ENCODE measurements at regions not wholly inside any gene's neighbourhood (a gene's known extent, or its start where the extent isn't known, plus 50 kb on each side); places are given as distances from the start of the nearest gene placed in this dataset.
A peak's percentile ranks its signal among the peaks of the same experiment; 100 is the strongest.

DNA sequence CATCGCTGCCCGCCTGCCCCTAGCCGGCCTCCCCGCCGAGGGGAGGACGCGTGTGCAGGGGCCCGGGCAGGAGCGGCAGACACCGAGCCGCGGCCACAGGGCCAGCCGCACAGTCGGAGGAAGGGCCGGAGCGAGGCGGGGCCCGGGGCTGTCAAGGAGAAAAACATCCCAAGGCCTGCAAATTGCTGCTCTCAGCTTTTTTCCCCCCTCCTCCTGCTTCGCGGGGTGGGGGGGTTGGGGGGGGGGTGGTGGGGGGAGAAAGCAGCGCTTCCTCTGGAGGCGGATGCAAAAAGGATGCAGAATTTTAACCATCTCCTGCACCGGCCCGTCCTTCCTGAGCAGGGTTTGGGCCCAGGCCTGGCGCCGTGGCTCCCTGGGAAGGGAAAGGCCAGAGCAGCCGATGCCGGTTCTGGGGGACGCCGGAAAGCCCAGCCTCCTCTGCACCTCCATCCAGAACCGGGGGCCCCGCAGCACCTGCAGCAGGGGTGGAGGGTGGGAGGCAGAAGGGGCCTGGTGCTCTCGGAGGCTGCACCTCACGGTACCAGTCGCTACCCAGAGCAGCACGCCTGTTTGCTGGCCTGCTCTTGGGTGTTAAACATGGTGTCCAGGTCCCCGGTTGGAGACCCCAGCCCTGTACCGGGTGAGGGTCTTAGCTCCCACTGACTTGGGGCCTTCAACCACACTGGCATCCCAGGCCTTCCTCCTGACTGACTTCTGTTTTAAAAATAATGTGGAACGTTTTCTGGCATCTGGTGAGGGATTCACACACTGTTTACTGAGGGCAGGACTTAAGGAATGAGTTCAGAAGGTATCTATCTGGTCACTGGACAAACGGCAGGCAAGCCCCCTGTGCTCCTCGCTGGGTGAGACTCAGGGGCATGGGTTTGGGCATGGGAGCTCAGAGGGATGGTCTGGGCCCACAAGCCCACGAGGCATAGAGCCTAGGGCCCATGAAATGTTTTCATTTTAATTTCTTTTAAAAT, 77.4 kb upstream of the WNT7B start:
- DNase-seq (ENCODE audit: low spot score): peak; percentile 73

DNA sequence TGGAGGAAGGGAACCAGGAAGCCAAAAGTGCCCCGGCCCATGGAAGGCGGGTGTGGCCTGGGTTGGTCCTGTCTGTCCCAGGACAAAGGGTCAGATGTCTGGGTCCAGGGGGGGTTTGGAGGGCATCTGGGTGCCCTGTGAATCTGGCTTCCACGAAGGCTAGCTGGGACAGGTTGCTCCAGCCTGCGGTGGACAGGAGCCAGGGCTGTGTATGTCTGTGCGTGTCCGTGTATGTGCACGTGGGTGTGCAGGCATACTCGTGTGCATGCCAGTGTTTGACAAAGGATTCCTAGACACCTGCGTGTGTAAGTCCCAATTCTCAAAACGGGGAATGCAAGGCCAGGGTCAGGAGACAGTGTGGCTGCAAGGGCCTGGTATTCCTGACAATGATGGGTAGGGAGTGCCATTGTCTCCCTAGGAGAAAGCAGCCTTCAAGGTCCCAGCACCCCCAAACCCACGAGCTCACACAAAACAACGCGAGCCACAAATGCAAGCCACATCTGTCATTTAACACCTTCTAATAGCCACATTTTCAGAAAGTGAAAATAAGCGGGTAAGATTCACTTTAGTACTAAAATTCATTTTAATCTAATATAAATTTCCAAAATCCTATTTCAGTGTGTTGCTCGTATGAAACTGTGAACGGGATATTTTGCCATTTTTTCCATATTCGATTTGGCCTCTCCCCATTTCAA, 78.4 kb upstream of the WNT7B start:
- peak; percentile 13 for DNase-seq (ENCODE audit: low spot score)

DNA sequence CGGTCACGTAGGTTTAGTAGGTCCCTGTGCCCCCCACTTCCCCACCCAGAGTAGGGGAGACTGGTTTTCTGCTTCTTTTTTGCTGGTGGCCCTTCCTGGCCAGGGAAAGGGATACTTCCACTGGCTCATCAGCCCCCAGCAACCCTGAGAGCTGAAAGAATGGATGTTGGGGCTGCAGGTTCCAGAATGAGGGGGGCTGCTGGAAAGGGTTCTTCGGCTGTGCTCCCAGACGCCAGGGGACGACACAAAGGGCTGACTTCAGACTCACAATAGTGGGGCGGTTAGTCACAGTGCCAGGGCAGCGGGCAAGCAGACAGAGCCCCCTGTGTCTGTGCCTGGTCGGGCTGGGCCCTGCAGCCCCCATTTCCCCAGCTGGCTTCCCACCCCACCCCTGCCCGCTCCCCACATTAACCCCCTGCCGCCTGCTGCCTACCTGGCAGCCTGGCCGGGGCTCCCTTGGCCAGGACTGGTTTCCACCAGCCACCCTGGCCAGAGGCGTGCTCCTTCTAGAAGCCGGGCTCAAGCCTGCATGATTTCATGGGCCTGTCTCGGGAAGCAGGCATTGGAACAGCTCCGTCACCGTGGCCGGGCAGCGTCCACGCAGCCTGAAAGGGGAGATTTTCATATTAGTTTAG, 79.1 kb upstream of the WNT7B start:
- no peak for DNase-seq (ENCODE audit: low spot score)

DNA sequence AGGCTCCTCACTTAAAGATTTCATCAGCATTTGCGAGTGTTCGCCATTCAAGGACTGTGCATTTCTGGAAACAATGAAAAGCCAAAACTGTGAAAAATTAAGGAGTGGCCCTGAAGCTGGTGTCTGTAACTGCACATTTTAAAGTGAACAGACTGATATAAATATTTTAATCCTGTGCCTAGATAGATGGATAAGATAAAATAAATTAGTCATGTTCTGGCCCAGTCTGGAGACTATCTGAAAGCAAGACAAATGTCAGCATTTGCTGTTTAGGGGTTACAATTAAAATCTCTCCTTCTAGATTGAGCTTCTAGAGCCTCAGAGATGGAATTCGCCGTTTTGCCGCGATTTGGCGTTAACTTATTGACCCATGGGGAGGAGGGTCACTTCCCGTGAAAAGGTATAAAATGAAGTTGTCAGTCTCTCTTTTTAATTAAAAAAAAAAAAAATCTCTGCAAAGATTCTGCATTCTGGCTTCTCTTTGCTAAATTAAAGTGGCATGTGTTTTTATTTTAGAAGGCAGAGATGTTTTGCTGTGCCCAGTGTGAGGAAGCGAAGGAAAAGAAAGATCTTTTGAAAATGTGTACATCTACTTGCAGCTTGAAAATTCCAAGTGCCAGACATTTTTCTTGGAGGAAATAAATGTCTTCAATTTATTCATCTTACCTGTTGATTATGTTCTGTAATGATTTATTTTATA, 79.7 kb upstream of the WNT7B start:
- peak; percentile 22 for DNase-seq (ENCODE audit: low spot score)

DNA sequence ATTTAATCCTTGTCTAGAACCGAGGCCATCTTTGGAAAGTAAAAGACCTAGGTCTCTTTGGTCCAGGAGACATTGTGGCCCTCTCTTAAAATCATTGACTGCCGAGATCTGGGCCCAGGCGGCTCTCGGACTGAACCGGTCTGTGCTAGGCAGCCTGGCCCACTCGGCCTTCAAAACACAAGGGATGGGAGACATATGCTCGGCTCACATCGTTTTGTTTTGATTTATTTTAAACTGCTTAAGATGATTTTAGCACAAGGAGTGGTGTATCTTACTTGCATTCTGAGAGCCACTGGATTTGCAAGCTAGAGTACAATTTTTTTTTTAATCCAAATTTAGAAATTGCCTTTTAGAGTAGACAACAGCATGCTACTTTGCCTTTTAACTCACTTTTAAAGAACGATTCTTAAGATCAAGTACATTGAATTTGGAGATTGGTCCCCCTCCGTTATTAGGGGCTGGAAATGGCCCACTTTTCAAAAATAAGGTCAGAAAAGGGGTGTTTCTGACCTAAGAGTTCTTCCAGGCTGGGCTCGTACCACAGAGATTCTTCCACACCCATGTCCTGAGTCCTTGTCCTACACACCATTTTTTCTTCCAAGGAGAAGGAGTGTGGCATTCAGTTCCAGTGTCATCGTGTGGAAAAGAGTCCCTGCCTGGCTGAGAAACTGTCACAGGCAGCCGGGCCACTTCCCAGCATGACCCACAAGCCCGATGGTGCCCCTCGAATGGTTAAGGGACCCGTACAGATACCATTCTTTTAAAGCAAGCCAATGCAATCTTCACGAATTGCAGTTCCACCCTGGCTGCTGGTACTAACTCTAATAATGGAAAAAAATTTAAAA, 80.5 kb upstream of the WNT7B start:
- no peak for DNase-seq (ENCODE audit: low spot score)

DNA sequence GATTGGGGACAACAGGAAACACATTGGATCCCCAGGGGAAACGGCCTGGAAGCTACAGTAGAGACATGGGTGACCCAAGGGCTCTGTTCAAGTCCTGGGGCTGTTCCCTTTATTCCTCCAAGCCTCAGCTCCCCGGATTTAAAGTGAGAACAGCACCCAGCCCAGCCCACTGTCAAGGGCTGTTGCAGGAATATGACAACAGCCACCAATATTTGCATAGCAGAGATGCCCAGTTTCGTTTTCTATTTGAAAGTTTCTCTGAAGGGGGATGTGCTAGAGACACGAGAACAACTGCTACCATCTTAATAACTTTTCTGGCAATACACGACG, 81.1 kb upstream of the WNT7B start:
- DNase-seq (ENCODE audit: low spot score): peak; percentile 45

DNA sequence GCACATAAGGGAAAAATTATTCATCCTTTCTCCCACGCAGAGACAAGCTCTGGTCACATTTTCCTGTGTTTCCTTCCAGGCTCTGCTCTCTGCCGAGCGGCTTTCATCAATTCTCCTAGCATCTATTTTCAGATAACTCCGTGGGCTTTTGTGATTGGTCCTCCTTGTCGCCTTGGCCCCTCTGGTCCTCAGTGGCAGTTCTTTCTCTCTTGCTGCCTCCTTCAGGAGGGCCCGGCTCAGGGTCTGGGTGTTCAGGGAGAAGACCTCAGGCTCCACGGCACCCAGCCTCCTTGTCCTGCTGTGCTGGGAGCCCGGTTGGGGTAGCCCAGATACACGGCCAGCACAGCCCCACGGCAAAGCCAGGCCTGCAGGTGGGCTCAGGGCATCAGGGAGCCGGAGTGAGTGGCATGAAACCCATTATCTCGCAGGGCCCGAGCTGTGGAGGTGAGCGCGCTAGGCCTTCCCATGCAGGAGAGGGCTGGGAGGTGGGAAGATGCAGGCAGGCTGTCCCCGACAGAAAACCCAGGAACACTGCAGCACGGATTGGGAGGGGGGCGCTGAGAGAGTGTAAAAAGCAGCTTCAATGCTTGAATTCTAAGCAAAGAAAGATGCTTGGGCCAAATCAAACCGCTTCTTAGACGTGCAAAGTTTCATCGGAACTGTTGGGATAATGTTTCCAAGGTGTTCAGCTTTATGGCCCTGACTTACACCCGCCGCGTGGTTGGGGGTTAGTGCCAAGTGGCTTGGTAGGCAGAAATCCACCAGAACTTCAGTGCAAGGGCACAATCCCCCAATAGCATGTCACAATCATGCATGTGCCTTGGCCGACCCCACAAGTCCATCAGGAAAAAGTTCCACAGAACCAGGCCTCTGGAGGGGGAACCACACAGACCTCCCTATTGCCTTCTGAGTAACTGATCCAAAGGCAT, 81.9 kb upstream of the WNT7B start:
- DNase-seq (ENCODE audit: low spot score): no peak

DNA sequence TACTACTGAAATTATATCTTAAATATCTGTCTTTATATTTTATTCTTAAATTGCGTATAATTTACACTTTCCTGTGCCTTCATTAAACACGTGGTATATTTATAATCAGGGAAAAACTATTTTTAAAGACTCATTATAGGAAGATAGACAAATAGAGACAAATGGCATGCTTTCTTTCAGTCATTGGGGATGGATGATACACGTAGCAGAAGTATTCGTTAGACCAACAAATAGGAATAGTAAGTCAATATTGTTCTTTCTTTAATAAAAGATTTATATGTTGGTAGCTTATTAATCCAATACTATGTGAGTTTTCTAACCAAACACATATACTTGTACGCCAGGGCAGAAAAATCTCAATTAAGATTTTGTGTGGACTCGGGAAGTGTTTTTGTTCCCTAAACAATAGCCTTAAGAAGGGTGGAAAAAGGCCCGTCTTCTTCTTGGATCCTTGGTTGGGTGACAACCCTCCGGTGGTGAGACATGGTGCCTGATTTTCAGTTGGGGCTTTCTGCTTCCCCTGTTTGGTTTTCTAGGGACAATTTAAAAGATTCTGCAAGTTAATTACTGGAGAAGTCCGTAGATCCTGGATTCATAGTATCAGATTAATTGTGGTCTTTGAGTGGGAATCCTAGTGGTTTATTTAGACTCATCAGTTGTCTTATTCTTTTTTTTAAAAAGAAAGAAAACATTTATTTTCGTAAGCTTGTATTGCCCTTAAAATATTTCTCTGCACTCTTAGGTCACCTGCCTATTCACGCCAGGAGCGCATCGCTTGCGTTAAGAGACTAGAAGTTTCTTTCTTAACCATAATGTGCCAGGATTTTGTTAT, 83.5 kb upstream of the WNT7B start:
- DNase-seq (ENCODE audit: low spot score): peak; percentile 5

DNA sequence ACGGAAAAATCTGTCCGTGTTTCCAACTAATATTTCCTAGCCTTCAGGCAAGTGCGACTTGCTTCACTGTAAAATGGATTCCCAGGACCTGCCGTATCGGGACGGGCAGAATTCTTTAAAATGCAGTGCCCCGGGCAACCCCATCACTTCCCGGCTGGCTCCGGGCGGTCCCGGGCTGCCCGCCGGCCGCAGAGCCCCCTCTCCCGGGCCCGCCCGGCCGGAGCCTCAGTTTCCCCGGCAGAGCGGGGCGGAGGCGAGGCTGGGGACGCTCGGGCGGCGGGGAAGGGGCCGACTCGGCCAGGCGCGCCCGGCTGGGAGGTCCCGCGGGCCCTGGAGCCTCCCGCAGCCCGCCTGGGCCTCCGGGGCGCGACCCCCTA, 84.2 kb upstream of the WNT7B start:
- DNase-seq (ENCODE audit: low spot score): no peak

DNA sequence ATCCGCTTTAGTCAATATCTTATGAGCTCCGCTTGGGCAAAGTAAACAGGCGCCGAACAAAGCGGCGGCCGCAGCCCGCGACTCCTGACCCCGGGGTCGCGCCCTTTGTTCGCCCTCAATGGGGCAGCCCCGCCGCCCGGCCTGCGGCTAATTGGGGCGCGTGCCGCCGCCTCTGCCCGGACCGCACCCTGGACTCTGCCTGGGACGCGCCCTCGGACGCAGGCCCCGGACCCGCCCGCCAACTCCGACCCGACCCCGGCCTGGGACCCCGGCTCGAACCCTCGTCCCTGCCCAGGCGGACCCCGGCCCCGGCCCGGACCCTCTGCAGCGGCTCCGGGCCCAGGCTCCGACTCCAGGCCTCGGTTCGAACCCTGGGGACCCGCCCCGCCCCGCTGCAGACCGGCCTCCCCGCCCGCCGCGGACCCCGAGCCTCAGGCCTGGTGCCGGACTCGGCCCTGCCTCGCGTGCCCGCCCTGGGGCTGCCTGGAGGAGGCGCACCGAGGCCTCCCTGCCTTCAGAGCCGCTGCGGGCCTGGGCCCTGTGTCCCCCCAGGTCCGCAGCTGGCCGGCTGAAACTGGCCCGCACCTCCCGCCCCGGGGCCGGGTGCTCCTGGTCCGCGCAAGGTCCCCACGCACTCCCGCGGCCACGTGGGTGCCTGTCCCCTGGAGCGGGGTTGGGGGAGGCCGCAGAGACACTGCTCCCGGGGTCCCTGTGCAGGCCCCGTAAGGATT, 84.7 kb upstream of the WNT7B start:
- no peak for DNase-seq (ENCODE audit: low spot score)

DNA sequence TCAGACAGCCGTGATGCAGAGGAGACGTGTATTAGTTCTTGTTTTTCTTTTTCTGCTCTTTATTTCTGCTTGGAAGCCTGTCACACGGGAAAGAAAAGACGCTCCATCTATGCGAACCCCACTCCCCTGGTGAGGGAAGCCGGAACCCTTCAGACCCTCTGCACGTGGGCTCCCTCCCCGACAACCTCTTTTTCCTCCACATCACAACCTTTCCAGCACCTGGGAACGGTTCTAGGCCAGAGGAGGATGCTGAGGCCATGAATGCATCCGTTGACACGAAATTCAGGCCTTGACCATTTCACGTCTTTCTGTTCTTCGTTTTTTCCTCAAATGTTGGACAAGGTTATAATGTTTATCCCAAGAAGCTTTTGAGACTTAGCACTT, 85.3 kb upstream of the WNT7B start:
- no peak for DNase-seq (ENCODE audit: low spot score)

DNA sequence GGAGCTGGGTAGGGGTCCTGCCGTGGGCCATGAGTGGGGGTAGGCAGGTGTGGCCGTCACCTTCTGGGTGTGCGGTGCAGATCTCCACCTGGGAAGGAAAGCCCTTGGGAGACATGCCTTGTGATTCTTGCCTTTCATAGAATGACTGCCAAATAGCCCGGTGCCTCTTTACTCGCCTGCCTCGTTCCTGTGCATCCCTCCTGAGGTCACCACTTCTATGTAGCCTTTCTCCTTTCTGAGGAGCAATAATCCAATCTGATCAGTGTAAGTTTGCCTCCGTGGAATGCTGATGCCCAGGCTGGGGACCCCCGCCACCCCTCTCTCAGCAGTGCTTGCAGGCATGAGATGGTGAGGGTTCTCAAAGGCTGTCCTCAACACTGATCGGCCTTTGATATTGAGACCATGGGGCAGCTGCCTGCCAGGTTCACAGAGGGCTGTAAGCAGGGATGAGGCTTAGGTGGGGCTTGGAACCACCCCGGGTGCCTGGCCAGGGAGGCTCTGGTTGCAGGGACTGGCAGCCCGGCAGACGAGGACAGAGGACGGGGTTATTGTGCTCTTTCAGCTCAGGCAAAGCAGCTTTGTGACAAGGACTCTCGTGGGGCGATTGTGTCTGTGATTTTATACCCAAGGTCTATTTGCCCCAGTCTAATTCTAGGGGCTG, 86.1 kb upstream of the WNT7B start:
- no peak for DNase-seq (ENCODE audit: low spot score)

DNA sequence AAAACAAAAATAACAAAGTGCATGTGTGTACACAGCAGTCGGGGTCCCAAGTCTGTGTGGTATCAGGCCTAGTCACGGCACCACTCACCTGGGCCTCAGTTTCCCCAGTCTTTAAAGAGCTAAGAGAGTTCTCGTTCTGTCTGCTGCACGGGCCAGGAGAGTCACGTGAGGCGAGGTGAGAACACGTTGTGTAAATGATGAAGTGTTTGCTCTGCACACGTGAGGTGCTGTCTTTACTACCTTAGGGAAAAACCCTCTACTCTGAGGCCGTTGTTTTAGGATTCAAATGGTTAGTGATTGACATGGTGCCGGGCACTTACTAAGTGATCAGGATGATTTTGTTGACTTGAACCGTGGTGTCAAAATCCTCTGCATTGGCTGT, 86.5 kb upstream of the PPARA start:
- DNase-seq (ENCODE audit: low spot score): no peak

DNA sequence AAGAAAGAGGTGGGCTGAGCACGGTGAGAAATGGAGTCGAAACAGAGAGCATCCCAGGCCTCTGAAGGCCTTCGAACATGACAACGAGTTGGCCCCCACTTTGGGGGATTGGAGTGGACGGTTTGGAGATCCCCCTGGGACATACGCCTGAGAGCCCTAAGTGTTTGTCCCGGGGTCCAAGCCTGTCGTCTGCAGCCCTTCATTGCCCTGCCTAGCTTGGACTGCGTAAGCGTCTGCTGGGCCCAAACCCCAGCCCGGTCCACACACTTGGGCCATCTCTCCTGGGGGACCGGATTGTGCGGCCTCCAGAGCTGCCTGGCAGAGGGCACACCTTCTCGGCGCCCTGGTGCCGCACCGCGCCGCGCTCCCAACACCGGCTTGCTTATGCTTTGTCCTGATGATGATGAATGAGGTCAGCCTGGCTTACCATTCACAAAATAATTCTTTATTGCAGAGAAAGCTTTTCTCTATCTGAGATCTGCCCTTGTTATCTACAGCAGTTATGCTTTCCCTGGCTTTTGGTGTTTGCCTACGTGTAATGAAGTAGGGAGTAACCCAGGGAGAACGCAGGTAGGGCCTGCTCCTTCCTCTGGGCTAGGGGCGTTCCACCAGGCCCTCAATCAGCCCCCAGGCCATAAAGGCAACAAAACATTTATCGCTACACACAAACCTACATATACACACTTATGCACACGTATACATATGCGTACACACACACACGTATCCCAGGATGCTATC, 85.9 kb upstream of the PPARA start:
- DNase-seq (ENCODE audit: low spot score): no peak

DNA sequence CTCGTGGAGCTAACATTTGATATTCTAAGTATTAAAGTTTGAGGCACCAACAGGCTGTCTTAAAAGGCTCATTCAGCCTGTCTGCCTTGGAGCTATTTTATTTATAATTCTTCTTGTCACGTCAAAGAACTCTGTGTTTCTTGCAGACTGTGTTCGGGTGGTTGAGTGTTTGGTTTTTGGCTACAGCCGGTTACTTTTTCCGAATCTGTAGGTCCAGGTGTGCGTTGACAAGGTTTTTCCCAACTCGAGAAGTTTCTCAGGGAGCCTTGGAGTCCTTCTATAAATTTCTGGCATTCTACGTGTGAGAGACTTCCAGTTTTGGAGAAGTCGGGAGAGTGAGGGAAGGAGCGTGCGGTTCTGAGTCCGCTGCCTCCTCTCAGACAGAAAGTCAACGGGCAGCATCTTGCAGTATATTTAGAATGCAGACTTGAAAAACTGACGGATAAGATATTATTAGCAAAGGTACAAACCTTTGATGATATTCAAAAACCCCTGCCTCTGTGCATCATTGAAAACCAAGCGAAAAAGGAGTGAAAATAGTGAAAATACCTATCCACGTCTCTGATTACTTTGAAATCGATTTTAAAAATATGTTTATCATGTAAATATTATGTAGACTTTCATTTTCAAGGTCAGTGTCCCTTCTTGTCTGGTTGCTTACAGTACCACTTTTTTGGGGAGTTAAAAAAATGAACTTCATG, 85.2 kb upstream of the PPARA start:
- peak; percentile 4 for DNase-seq (ENCODE audit: low spot score)

DNA sequence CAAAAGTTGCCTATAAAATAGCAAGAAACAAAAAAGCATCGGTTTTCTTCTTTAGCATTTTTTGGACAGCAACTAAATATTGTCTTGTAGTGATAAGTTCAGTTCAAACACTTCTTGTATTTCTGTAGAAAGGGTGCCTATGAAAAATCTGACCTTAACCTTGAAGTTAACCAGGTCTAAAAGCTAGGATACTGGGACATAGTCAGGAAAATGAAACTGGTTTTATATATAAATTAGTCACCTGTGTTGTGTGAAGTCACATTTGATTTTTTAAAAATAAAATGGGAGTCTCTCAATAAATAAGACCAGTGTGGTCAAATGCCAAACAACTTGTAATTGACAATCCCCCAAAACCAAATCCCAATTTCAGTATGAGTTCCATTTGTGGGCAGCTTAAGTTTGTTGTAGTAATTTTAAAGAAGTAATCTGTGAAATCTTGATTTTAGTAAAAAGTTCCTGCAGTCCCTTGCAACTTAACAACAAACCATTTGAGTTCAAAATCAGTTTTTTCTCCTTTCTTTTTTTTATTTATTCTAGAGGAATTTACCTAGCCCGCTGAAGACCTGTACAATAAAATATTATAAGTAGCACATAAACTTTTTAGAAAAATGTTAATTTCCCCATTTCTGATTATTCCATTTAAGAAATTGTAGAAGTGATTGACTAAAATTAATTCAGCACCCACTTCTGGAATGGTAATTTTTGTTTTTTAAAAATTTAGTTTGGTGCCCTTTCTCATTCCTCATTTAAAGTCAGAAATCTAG, 84.5 kb upstream of the PPARA start:
- DNase-seq (ENCODE audit: low spot score): no peak
